GM18907 (cell line): ENCODE measurements at regions not wholly inside any gene's neighbourhood (a gene's known extent, or its start where the extent isn't known, plus 50 kb on each side); places are given as distances from the start of the nearest gene placed in this dataset.

ENCODE experiments used
- ATAC-seq: cut with Tn5 transposase; IDR thresholded peaks from one replicate; pipeline ENCODE4 v1.9.1; 2021; ENCODE audit warnings: mild to moderate bottlenecking, moderate library complexity; ENCODE audit not compliant: unreplicated experiment

GRCh38 chr20:50370036-50370566 is 140.1 kb upstream of the PTPN1 start:
- ATAC-seq: no peak

- ATAC-seq: no peak
Observed at GRCh38 chr20:50371878-50372769, 138.1 kb upstream of the PTPN1 start.

DNA sequence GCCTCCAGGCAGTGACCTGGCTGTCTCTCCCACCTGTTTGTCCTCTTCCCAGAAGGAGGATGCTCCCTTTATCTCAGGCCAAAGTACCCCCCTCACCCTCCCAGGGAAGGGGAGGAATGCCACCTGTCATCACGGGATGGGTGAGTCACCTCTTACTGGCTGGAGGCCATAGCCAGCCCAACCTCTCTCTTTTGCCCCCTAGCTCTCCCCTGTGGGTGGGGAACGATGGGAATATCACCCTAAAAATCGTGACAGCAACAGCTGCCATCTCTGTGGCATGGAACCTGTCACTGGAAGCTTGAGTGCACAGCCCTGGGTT is 137.5 kb upstream of the PTPN1 start:
- ATAC-seq: no peak

GRCh38 chr20:50373674-50374286 is 136.4 kb upstream of the PTPN1 start:
- no peak for ATAC-seq

GRCh38 chr20:50374541-50375078 is 135.6 kb upstream of the PTPN1 start:
- no peak for ATAC-seq

DNA sequence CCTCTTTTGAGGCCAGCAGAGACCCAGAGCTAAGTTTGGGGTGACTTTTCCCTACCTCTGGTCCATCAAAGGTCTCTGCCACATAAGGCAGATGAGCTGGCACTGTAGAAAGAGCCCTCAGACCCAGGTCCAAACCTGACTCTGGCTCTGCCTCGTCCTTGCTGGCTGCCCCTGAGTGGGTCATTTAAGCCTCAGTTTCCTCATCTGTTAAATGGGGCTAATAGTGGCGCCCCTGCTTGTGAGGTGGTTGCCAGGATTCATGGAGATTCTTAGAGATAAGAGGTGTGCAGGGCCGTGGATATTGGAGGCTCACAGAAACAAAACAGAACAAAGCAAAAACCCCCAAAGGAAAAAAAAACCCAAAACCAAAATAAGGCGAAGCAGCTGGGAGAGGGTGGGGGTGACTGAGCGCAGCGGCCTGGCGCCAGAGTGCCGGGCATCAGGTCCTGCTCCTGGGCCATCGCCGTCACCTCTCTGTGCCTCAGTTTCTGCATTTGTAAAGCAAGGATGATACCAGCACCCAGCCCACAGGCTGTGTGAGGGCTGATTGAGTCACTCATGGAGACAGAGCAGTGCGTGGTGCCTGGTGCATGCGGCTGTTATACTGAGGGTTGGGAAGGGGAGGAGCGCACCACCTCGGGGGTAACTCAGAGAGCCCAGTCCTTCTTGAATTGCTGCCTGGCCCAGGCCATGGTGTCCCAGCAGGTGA is 133.8 kb upstream of the PTPN1 start:
- ATAC-seq: no peak

- ATAC-seq: no peak
Observed at GRCh38 chr20:50376888-50377459, 133.2 kb upstream of the PTPN1 start.

- no peak for ATAC-seq
Observed at GRCh38 chr20:50378170-50379000, 131.8 kb upstream of the PTPN1 start.

DNA sequence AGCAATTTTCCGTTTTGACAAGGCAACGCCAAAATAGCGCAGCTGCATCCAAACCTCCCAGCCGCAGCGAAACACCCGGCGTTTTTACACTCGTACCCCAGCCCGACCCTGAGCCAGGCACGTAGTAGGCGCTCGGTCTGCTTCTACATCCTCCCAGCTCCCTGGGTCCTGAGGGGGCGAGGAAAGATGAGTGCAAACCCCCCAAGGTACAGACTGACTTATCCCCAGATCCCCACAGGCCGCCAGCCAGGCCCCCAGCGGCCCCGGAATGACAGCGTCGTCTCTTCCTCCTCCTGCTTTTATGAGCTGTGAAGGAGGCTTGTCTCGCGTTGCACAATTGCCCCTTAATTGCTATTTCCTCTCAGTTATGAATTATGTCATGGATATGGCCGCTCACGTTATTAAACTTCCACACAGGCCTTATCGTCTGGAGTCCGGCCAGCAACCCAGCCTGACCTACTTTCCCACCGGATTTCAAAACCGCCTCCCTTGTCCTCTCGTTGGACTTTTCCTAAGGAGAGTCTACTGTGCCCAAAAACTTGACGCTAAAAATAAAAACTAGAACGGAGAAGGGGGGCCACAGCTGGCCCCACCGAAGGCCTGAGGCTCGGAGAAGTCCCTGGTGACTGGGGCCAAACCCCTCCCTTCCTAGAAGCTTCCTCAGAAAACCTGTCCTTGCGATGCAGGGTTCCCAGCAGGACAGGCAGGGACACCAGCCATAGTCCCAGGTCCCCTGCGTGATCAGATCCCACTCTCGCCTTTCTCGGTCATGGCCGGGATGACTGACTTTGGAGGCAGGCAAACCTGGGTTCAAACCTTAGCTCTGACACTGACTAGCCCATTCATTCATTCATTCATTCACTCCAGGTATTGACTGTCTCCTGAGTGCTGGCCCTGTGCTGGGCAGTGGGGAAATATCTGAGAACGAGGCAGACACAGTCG is 130.9 kb upstream of the PTPN1 start:
- no peak for ATAC-seq

GRCh38 chr20:50379991-50380696 is 130.0 kb upstream of the PTPN1 start:
- ATAC-seq: no peak

GRCh38 chr20:50380697-50381040 is 129.5 kb upstream of the PTPN1 start:
- ATAC-seq: no peak

- ATAC-seq: no peak
Observed at GRCh38 chr20:50381075-50381732, 129.0 kb upstream of the PTPN1 start.

DNA sequence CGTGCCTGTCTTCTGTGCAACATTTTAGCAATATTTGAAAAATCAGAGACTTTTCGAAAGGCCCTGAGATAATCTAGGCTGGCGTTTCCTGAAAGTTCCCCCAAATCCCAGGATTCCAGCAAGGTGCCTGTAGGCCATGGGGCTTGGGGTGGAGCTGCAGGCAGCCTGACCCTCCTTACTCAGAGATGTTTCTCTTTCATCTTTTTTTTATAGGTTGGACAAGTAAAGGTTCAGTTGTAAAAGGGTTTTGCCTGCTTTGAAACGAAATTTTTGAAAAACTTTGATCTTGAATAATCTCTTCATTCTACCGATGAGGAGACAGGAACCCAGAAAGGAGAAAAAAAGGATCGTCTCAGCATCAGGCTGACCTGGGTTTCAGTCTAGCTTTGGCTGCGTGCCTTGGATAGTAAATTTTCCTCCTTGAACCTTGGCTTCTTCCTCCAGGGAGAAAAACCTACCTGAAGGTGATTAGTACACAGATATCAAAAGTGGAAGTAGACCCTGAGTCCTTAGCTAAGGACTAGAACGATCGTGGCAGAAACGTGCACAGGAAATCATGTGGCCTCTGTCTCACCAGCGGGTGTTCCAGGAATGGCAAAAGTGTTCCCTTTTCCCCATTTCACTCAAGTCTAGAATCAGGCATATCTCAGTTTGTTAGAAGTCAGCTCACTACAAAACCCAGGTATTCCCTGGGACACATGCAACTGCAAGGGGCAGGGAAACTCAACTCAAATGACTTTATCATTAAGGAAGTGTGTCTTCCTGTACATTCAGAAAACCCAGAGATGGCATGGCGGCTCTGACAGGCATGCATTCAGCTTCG is 128.2 kb upstream of the PTPN1 start:
- ATAC-seq: no peak

DNA sequence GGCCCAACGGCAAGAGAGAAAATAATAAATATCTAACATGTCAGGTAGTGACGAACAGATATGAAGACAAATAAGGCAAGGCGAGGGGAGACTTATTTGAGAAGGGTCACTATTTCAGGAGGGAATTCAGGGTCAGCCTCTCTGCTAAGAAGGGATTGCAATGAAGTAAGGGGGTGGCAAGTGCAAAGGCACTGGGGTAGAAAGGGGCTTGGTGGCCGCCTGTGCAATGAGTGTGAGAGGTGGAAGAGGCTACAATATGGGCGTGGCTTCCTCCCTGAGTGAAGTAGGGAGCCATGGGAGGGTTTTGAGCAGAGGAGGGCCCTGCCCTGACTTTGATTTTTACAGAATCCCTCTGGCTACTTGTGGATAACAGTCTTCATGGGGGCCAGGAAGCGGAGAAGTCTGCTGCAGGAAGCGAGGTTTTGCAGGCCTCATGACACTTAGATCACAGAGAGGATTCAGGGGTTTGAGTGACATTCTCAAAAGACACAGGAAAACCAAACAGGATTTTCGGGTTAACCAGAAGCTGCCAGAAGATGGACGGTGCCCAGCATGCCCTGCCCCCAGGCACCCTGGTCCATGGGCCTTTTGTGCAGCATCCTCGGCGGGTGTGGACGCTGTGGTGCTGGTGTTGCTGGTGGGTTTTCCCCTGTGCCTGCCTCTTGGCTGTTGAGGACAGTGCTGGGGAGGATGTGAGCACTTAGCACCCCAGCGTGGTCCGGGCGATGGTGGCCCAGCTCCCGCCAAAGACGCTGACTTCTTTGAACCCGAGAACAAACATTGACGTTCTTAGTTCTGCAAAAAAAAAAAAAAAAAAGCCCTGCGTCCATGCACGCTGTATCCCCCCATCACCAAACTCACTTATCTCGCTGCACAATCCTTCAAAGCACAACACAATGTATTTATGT is 124.2 kb upstream of the PTPN1 start:
- ATAC-seq: no peak

DNA sequence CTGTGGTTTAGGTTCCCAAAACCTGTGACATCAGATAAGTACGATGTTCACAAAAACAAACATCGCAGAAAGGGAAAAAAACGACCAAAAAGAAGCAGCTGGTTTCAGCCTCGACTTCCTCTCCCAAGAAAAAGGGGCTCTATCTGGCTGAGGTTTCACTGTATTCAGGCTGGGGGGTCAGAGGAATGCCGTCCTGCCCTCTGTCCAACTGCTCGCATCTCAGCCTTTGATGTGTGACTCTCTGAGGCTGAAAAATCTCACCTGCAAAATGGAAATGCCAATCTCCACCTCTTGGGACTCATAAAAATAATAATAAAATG is 123.6 kb upstream of the PTPN1 start:
- no peak for ATAC-seq

DNA sequence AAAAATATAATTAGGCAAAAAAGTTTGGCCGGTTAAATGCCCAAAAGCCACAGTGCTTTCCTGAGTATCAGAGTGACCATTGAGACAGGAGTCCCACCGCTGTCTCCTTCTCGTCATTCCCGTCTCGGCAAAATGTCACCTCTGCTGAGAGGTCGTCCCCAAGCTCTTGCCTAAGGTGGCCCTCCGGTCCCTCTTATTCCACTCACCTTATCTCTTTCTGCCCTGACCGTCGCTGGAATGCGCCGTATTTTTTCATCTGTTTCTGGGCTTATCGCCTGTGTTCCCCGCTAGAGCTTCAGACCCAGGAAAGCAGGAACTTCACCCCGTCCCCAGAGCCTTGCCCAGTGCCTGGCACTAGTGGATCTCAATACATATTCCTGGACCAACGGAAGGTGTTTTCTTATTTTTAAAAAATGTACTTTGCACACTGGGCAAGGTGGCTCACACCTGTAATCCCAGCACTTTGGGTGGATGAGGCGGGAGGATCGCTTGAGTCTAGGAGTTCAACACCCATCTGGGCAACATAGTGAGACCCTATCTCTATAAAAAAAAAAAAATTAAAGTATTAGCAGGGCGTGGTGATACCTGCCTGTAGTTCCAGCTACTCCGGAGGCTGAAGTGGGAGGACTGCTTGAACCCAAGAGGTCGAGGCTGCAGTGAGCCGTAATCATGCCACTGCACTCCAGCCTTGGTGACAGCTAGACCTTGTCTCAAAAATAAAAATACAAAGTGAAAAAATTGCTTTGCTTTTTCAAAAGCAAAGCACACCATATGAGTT is 122.8 kb upstream of the PTPN1 start:
- ATAC-seq: no peak
